ENCODE measurements at regions not wholly inside any gene's neighbourhood (a gene's known extent, or its start where the extent isn't known, plus 50 kb on each side); places are given as distances from the start of the nearest gene placed in this dataset.
"Not testable (repeated sequence)": the region's sequence is repeated elsewhere in the genome, so short reads cannot be mapped to it uniquely, and the experiment has no call there.

- CTCF ChIA-PET, result no interaction called here
- POLR2A ChIA-PET, result no interaction called here
Measured at GRCh38 chr12:70008944-70009343, 183.9 kb downstream of the MYRFL start.

GRCh38 chr12:70011353-70011752 lies 186.3 kb downstream of the MYRFL start:
- POLR2A ChIA-PET, result no interaction called here

DNA sequence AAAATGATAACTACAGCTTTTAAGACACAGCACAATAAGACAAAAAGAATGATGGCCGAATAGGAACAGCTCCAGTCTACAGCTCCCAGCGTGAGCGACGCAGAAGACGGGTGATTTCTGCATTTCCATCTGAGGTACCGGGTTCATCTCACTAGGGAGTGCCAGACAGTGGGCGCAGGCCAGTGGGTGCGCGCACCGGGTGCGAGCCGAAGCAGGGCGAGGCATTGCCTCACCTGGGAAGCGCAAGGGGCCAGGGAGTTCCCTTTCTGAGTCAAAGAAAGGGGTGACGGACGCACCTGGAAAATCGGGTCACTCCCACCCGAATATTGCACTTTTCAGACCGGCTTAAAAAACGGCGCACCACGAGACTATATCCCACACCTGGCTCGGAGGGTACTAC lies 188.0 kb downstream of the MYRFL start:
- POLR2A ChIA-PET, CTCF ChIA-PET: not testable (repeated sequence)

More at GRCh38 chr12:70011353-70011752, 186.3 kb downstream of the MYRFL start:
- CTCF ChIA-PET, result no interaction called here

GRCh38 chr12:70028515-70028914 lies 203.5 kb downstream of the MYRFL start:
- ChIA-PET CTCF (no interaction called here), POLR2A (no interaction called here)

DNA sequence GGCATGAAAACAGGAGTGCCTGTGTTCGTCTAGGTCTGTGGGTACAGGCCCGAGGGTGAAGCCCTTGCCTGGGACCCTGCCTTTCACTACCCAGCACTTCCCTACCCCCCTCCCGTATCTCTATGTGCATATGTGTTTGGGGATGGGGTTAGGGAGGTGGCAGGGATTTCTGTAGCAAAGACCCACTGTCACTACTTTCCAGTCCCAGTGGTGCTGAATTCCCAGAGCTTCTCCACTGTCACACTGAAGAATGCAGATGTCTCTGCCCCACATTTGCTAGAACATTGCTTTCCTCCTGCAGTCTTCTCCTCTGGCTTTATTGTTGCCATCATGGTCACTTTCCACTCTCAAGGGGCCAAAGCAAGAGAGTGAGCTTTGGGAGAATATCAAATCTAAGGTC lies 203.9 kb downstream of the MYRFL start:
- CTCF ChIA-PET, result no interaction called here
- POLR2A ChIA-PET, result no interaction called here

DNA sequence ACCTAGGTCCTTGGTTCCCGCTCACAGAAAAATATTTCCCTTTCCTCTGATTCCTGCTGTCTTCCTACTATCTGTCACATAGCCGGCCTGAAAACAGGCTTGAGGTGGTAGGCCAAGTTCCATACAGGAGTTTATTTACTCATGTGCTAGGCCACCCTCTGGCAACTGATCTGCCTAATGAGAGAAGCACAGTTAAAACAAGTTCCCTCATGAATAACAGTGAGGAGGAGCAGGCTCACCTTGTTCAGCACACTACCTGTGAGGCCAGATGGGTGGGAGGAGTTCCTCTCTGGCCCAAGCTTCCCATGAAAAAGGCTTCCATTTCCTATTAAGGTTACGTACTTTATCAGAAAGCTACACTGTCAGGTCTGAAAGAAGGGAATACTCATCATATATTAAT lies 206.0 kb downstream of the MYRFL start:
- ChIA-PET POLR2A (no interaction called here), CTCF (no interaction called here)

DNA sequence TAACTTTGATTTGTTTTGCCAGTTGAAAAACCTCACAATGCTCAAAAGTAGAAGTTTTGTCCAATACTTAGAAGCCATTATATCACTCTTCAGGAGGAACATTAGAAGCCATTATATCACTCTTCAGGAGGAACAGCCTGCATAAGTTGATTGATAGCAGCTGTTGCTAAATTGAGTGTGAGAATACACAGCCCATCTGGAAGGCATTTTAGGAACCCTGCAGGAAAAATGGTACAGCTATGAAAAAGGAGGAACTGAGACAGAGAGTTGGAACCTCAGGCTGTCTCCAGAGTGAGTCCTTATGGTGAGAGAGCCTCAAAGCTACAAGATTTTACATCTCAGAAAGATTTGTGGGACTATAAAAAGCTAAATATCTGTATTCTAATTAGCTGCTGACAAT lies 207.0 kb downstream of the MYRFL start:
- ChIA-PET CTCF (no interaction called here), POLR2A (no interaction called here)

- ChIA-PET POLR2A (no interaction called here), CTCF (no interaction called here)
Measured at GRCh38 chr12:70033310-70033709, 208.3 kb downstream of the MYRFL start.

DNA sequence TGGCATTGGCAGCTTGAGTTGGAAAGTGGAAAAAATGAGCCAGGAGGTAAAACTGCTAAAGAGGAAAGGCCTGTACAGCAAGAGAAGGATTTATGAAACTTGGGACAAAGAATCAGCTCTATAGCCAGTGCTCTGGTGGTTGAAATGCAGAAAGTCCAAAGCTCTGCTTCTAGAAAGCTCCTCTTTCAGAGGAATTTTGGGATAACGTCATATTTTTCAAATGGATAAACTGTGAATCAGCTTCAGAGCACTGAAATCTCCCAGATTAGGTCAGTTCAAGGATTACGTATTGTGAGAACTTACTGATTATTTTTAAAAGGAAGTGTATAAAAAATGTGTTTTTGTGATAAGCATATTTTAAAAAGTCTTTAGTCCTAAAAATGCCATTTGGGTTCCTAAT lies 203.1 kb upstream of the CNOT2 start:
- ChIA-PET POLR2A (no interaction called here), CTCF (no interaction called here)

- CTCF ChIA-PET, result no interaction called here
Measured at GRCh38 chr12:70042675-70043074, 200.6 kb upstream of the CNOT2 start.

DNA sequence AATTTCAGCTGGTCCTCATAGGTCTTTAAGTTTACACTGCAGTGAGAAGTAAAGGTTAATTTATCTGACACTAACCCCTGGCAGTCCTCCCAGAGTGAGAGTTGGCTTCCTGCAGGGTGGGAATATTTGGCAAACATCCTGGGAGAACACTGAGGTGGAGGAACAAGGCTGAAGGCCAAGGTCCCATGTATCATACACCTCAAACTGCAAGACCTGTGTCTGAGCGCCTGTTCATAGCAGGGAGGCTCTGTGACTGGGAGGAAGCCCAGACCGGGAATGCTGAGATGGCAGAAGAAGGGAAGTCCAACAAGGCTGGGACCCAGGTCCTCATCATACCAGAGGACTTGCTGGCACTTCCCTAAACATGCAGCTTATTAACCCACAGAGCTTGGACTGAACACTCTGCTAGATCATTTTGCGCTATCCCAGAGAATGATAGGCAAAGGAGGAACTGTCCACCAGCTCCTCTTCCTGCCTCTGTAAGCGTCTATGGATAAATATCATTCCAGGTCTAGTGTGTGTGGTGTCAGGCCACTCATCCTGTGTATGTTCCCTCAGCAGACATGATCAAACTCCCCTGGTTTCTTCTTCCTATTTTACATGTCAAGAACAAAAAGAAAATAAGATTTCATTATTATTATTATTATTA lies 199.6 kb upstream of the CNOT2 start:
- ChIA-PET CTCF (no interaction called here), POLR2A (no interaction called here)

More at GRCh38 chr12:70042675-70043074, 200.6 kb upstream of the CNOT2 start:
- POLR2A ChIA-PET, result no interaction called here

- CTCF ChIA-PET, result no interaction called here
- POLR2A ChIA-PET, result no interaction called here
Measured at GRCh38 chr12:70044167-70044566, 199.1 kb upstream of the CNOT2 start.

- ChIA-PET CTCF (no interaction called here), POLR2A (no interaction called here)
Measured at GRCh38 chr12:70045036-70045435, 198.2 kb upstream of the CNOT2 start.

DNA sequence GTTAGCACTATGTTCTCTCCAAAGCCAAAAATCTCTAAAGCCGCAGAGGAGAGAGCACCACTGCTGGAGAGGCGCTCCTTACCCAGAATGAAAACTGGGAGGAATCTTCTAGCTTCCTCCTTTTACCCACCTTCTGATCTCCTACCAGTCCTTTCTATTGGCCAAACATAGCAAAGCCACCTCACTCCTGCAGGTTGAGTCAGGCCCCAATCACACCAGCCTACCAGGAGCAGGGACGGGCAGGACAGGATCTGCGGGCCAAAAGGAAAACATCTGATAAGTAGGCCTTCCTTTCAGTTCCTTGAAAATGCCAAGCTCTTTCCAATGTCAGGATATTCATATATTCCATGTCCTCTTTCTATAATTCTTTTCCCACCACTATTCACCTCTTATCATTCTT lies 197.7 kb upstream of the CNOT2 start:
- POLR2A ChIA-PET, result no interaction called here
- CTCF ChIA-PET, result no interaction called here

GRCh38 chr12:70048521-70049250 lies 194.5 kb upstream of the CNOT2 start:
- ChIA-PET CTCF (no interaction called here), POLR2A (no interaction called here)

DNA sequence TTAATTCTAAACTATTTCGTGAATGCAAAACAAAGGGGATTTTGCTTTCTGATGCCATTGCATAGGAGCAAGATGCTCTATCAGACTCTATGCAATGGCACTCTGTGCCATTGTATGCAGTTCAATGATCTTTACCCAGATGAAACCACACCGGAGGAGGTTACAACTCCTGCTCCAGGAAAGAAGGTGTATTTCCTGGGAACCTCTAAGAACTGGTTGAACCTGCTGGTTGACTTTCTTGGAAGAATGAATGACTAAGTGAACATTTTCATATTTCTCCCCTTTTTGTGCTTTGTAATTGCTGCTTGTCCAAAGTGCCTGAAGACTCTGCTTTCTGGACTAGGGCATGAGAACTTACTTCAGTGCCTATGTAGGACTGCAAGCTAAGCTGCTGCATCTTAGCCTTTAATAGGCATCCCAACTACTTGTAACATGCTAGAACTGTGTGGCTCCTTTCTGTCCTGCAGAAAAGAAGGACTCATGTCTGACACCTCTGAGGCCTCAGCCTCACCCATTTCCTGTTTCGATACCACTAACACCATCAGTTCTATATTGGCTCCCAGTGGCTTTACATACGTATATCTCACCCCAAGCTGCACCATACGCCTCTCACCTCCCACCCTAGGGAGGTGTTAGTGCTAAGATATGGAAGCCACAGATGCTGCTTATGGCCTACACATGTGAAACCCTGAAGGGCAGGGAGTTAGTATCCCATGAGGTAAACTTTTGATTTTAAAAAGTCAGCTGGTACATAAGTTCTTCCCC lies 193.5 kb upstream of the CNOT2 start:
- POLR2A ChIA-PET, result no interaction called here
- CTCF ChIA-PET, result interaction anchor here (0.8 kb wide), 1 partner anchor 28 kb away, joined by 3 read pairs; no protein-coding TSS in a partner anchor

- ChIA-PET POLR2A (no interaction called here), CTCF (no interaction called here)
Measured at GRCh38 chr12:70052476-70052875, 190.8 kb upstream of the CNOT2 start.

DNA sequence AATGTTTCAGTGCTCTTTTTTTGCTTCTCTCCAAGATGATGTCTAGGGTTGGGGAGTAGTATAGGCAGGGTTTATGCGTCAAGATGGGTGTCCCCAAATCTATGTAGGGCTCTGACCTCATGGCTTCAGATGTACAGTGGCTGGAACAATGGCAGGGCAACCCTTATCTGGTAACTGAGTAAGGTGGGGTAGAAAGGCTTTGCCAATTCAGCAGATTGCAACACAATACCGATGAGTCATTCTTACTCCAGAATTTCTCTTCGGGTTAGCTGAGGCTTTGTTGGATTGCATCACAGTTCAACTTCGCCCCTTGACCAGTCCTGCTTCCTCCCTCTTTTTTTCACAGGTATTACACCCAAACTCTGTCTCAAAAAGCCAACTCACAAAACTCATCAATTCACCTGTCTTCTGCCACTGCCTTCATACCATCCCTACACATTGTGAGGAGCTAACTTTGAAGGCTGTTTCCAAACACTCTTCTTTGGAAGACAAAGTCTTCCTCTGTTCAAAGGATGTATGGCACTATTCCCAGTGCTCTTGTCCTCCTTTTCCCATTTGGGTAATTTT lies 190.2 kb upstream of the CNOT2 start:
- ChIA-PET POLR2A (no interaction called here), CTCF (no interaction called here)

GRCh38 chr12:70059373-70059772 lies 183.9 kb upstream of the CNOT2 start:
- CTCF ChIA-PET, result no interaction called here
- POLR2A ChIA-PET, result no interaction called here

DNA sequence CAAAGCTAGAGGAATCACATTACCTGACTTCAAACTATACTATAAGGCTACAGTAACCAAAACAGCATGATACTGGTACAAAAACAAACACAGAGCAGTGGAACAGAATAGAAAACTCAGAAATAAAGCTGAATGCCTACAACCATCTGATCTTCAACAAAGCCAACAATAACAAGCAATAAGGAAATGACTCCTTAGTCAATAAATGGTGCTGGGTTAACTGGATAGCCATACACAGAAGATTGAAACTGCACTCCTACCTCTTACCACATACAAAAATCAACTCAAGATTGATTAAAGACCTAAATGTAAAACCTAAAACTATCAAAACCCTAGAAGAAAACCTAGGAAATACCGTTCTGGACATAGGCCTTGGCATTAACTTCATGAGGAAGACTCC lies 182.6 kb upstream of the CNOT2 start:
- POLR2A ChIA-PET, result no interaction called here
- CTCF ChIA-PET, result no interaction called here

DNA sequence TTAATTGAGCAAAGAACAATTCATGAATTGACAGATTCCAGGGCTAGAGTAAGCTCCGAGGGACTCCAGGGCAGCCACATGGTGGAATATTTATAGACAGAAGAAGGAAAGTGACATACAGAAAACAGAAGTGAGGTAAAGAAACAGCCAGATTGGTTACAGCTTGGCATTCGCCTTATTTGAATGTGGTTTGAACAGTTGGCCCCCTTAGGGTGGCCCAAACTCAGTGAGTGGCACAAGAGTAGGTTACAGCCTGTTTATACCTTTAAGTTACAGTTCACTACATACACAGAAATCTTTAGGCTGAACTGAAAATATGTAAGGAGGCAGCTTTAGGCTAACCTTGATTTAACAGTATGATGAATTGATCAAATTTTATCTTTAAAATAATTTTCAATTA lies 174.5 kb upstream of the CNOT2 start:
- CTCF ChIA-PET, result no interaction called here
- POLR2A ChIA-PET, result no interaction called here
